Stimulated activated CD4-positive, alpha-beta T cell treated with anti-CD3 and anti-CD28 coated beads, Interleukin-2, amount 100 ng/mL, for 48 hours (primary cell): ENCODE measurements at regions not wholly inside any gene's neighbourhood (a gene's known extent, or its start where the extent isn't known, plus 50 kb on each side); places are given as distances from the start of the nearest gene placed in this dataset.

ENCODE experiments used
- DNase-seq, 2 donors: peaks; one replicate each; pipeline ENCODE4 v3.0.0-alpha.2; 2020

- DNase-seq = no peak
Measured at GRCh38 chr13:40232311-40233040, 434.0 kb downstream of the FOXO1 start.

- no peak for DNase-seq
Measured at GRCh38 chr13:40233731-40234195, 432.7 kb downstream of the FOXO1 start.

GRCh38 chr13:40235160-40235796, 431.2 kb downstream of the FOXO1 start:
- no peak for DNase-seq

- no peak for DNase-seq
Measured at GRCh38 chr13:40236566-40237168, 429.8 kb downstream of the FOXO1 start.

GRCh38 chr13:40238761-40239160, 427.7 kb downstream of the FOXO1 start:
- DNase-seq = no peak

GRCh38 chr13:40240293-40240692, 426.1 kb downstream of the FOXO1 start:
- no peak for DNase-seq

GRCh38 chr13:40241125-40241798, 425.2 kb downstream of the FOXO1 start:
- DNase-seq = no peak

- no peak for DNase-seq
Measured at GRCh38 chr13:40243047-40243446, 423.4 kb downstream of the FOXO1 start.

- DNase-seq = no peak
Measured at GRCh38 chr13:40243982-40244381, 422.5 kb downstream of the FOXO1 start.

- DNase-seq = no peak
Measured at GRCh38 chr13:40245567-40245966, 420.9 kb downstream of the FOXO1 start.

- no peak for DNase-seq
Measured at GRCh38 chr13:40247845-40248244, 418.6 kb downstream of the FOXO1 start.

GRCh38 chr13:40251343-40252032, 415.0 kb downstream of the FOXO1 start:
- no peak for DNase-seq

GRCh38 chr13:40252241-40252640, 414.2 kb downstream of the FOXO1 start:
- no peak for DNase-seq

- no peak for DNase-seq
Measured at GRCh38 chr13:40252676-40253075, 413.8 kb downstream of the FOXO1 start.

- DNase-seq = no peak
Measured at GRCh38 chr13:40254394-40254793, 412.0 kb downstream of the FOXO1 start.

GRCh38 chr13:40255551-40255950, 410.9 kb downstream of the FOXO1 start:
- DNase-seq = no peak

- no peak for DNase-seq
Measured at GRCh38 chr13:40259899-40260298, 406.5 kb downstream of the FOXO1 start.

GRCh38 chr13:40261336-40261735, 405.1 kb downstream of the FOXO1 start:
- DNase-seq = no peak

GRCh38 chr13:40261947-40262346, 404.5 kb downstream of the FOXO1 start:
- DNase-seq = no peak

- no peak for DNase-seq
Measured at GRCh38 chr13:40269086-40269485, 397.4 kb downstream of the FOXO1 start.

GRCh38 chr13:40270726-40271125, 395.7 kb downstream of the FOXO1 start:
- DNase-seq = no peak

GRCh38 chr13:40271271-40271885, 395.1 kb downstream of the FOXO1 start:
- DNase-seq = no peak
